K562 (cell line): ENCODE measurements at regions not wholly inside any gene's neighbourhood (a gene's known extent, or its start where the extent isn't known, plus 50 kb on each side); places are given as distances from the start of the nearest gene placed in this dataset.

ENCODE experiments used
- ATAC-seq: fragments of 200-7000 bp; cut with Tn5 transposase; 3 replicates; pipeline ENCODE4 v1.9.1; 2020; ENCODE audit warnings: moderate library complexity
- BruUV-seq: library from RNA; stranded (reverse); fragments of 400-500 nt; replicated peaks from 2 replicates; lab custom pipeline; 2021; lab: Mats Ljungman, UMichigan
- CTCF ChIA-PET: fragments of 300-600 bp; formaldehyde crosslinking; extraction: SDS; loops from one replicate; lab custom pipeline; 2021; ENCODE audit warnings: low intra/inter-chr PET ratio; lab: Yijun Ruan, JAX
- POLR2A ChIA-PET: fragments of 300-600, 350-650 bp; sonication (Branson Sonifier 250); formaldehyde crosslinking; extraction: SDS; loops from one replicate; lab custom pipeline; 2021; ENCODE audit warnings: antibody characterized with exemption, inconsistent platforms; lab: Yijun Ruan, JAX
- DNase-seq, 4 experiments: peaks; one replicate each; pipeline versions ENCODE4 v3.0.0 to v3.0.0-alpha.2; 2011 to 2018; ENCODE audit warnings: low spot score in 3 of 4, mixed read lengths in 3 of 4; ENCODE audit errors: extremely low read depth in 1 of 4
- FAIRE-seq: peaks from 2 replicates; lab custom pipeline; 2011; peaks lifted over from hg19 to GRCh38; lab: Jason Lieb, UNC
- H2AFZ ChIP-seq: 2 replicates; pipeline ENCODE4 v1.6.0; 2011; ENCODE audit warnings: low read depth, low read length, control low read depth, inconsistent platforms
- H3K27ac ChIP-seq: fragments of 200-600 bp; 3 replicates; pipeline ENCODE4 v1.8.0; 2011; ENCODE audit warnings: low read depth, mild to moderate bottlenecking, control low read depth, inconsistent platforms, low read length, moderate library complexity, mixed read lengths; ENCODE audit errors: extremely low read depth
- H3K27me3 ChIP-seq, 2 experiments: fragments of 300-600 bp in 1 of 2; 2 replicates in 1 of 2; 3 replicates in 1 of 2; pipeline versions ENCODE4 v1.6.0 to v1.8.0; 2011; ENCODE audit warnings: inconsistent platforms in 2 of 2, low read length in 2 of 2, mild to moderate bottlenecking in 1 of 2, mixed read lengths in 1 of 2, moderate library complexity in 1 of 2; ENCODE audit not compliant: control insufficient read depth in 2 of 2, insufficient read depth in 2 of 2
- H3K36me3 ChIP-seq: fragments of 300-600 bp; 3 replicates; pipeline ENCODE4 v1.8.0; 2011; ENCODE audit warnings: mild to moderate bottlenecking, low read length, inconsistent platforms; ENCODE audit not compliant: control insufficient read depth, insufficient read depth
- H3K4me1 ChIP-seq, 2 experiments: fragments of 200-600 bp in 1 of 2; replicated peaks in 1 of 2; 2 replicates in 1 of 2; 3 replicates in 1 of 2; pipeline versions ENCODE4 v1.5.1 to v1.8.0; 2011; ENCODE audit warnings: inconsistent platforms in 2 of 2, low read length in 2 of 2, mild to moderate bottlenecking in 1 of 2, mixed read lengths in 1 of 2, moderate library complexity in 1 of 2; ENCODE audit not compliant: control insufficient read depth in 2 of 2, insufficient read depth in 2 of 2
- H3K4me2 ChIP-seq: 2 replicates; pipeline ENCODE4 v1.6.1; 2011; ENCODE audit warnings: low read length, control low read depth, inconsistent platforms, mixed read lengths; ENCODE audit not compliant: insufficient read depth
- H3K4me3 ChIP-seq: fragments of 200-600 bp; sonication (generic), shearing (Covaris generic); 2 replicates; pipeline ENCODE4 v1.5.1; 2016; ENCODE audit warnings: control low read depth, inconsistent platforms
- H3K79me2 ChIP-seq: fragments of 200-600 bp; 3 replicates; pipeline ENCODE4 v1.8.0; 2011; ENCODE audit warnings: low read length, inconsistent platforms; ENCODE audit not compliant: control insufficient read depth, insufficient read depth
- H3K9ac ChIP-seq, 2 experiments: 2 replicates each; pipeline versions ENCODE4 v1.6.0 to v1.6.1; 2011; ENCODE audit warnings: low read depth in 2 of 2, low read length in 2 of 2, control low read depth in 1 of 2, inconsistent platforms in 1 of 2, mild to moderate bottlenecking in 1 of 2, mixed read lengths in 1 of 2; ENCODE audit not compliant: insufficient read depth in 1 of 2
- H3K9me1 ChIP-seq: one replicate; pipeline ENCODE4 v1.6.0; 2011; ENCODE audit warnings: inconsistent platforms, mild to moderate bottlenecking, low read length, moderate library complexity; ENCODE audit not compliant: control insufficient read depth, insufficient read depth
- H3K9me3 ChIP-seq: replicated peaks from 2 replicates; pipeline ENCODE4 v1.5.1; 2011; ENCODE audit warnings: low read depth, low read length, inconsistent platforms; ENCODE audit not compliant: control insufficient read depth, insufficient read depth
- H4K20me1 ChIP-seq: replicated peaks from 2 replicates; pipeline ENCODE4 v1.6.1; 2011; ENCODE audit warnings: low read length, inconsistent platforms, mixed read lengths; ENCODE audit not compliant: control insufficient read depth, insufficient read depth
- ARID3A ChIP-seq: IDR thresholded peaks from 2 replicates; pipeline ENCODE4 v1.6.1; 2012; ENCODE audit warnings: low read depth, low read length, improper control_type of control experiment, borderline replicate concordance
- HDGF ChIP-seq: fragments of 450-650 bp; IDR thresholded peaks from 2 replicates; pipeline ENCODE4 v1.6.1; 2016
- LCOR ChIP-seq: sonication (generic); formaldehyde crosslinking; IDR thresholded peaks from 2 replicates; pipeline ENCODE4 v1.8.0; 2022; ENCODE audit warnings: mild to moderate bottlenecking, missing genetic modification reagents
- NEUROD1 ChIP-seq: fragments of 150-350 bp; IDR thresholded peaks from 2 replicates; pipeline ENCODE4 v1.6.1; 2014; ENCODE audit warnings: borderline replicate concordance, low read length, low read depth; ENCODE audit not compliant: partially characterized antibody
- RAD21 ChIP-seq, 2 experiments: fragments of 250-450 bp in 1 of 2; fragments of 450-650 bp in 1 of 2; sonication (Bioruptor Pico) in 1 of 2; formaldehyde crosslinking in 1 of 2; IDR thresholded peaks in 1 of 2; conservative IDR thresholded peaks in 1 of 2; 2 replicates each; pipeline versions ENCODE4 v1.4.0 to v1.8.0; 2020 to 2022; ENCODE audit warnings: mild to moderate bottlenecking in 2 of 2, moderate library complexity in 1 of 2
- ZNF263 ChIP-seq: sonication (generic); formaldehyde crosslinking; IDR thresholded peaks from 2 replicates; pipeline ENCODE4 v1.8.0; 2022; ENCODE audit warnings: mild to moderate bottlenecking, missing genetic modification reagents, borderline replicate concordance
- ZNF431 ChIP-seq: sonication (generic); formaldehyde crosslinking; IDR thresholded peaks from 2 replicates; pipeline ENCODE4 v1.8.0; 2022; ENCODE audit warnings: mild to moderate bottlenecking, missing genetic modification reagents
- ZSCAN32 ChIP-seq: fragments of 450-650 bp; formaldehyde crosslinking; IDR thresholded peaks from 2 replicates; pipeline ENCODE4 v1.4.0; 2020; ENCODE audit warnings: mild to moderate bottlenecking, moderate library complexity
- WGBS: fragments of 100-300 bp; shearing (Covaris generic); methylation state at CpG from one replicate; pipeline ENCODE4 v1.1.6; 2016; ENCODE audit warnings: low coverage, mixed read lengths; ENCODE audit not compliant: insufficient coverage; ENCODE audit errors: missing lambda C conversion rate; 5-methylcytosine and 5-hydroxymethylcytosine counted together
- in situ Hi-C: fragments of 300-500 bp; cut with MboI; formaldehyde crosslinking; loops from 4 replicates; pipeline ENCODE4 v1.15.0; 2018; ENCODE audit warnings: inconsistent platforms, mixed read lengths
- intact Hi-C: fragments of 100-400 bp; cut with micrococcal nuclease; formaldehyde crosslinking; loops from 2 replicates; pipeline ENCODE4 v1.14.2; 2022
- TF ChIP-seq, protein P1 (sequence below): fragments of 450-650 bp; formaldehyde crosslinking; IDR thresholded peaks from 2 replicates; pipeline ENCODE4 v1.4.0; 2020; ENCODE audit warnings: mild to moderate bottlenecking, mixed read lengths

DNA sequence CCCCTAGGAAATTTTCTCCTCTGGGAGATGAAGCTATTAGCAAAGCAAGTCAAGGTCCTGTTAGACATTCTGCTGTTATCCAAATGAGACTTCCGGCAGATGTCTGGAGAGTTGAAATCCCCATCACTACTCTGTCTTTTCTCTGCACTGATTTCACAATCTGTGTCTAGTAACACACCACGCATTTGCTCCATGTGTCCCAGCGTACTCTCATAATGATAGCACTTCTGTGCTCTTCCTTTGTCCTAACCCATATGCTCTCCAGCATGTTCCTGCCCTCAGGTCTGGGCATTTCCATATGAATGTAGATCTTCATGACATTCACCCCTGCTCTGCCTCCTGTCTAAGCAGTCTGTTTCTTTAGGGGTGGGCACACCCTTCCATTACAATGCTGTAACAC, 1949.0 kb upstream of the WWC1 start:
- no peaks in the 10 kb centered on the region for H3K9me1 ChIP-seq
- BruUV-seq: no TSS peak
- no peak for ATAC-seq
- intact Hi-C loops: no loop called here
- no peak overlapping the region for H3K9ac ChIP-seq
- no peak overlapping the region for H3K4me3 ChIP-seq
- TF ChIP-seq ZNF263 (no peak), ZSCAN32 (CRISPR knock-in tag) (no peak), HDGF (no peak)
- H3K9me3 ChIP-seq: no peaks in the 10 kb centered on the region
- in situ Hi-C loops: no loop called here
- H3K27me3 ChIP-seq: no peaks in the 10 kb centered on the region
- ChIA-PET CTCF (no interaction called here), POLR2A (no interaction called here)
- no peaks in the 10 kb centered on the region for H3K36me3 ChIP-seq
- DNase-seq: no peak
- H3K27ac ChIP-seq: no peak overlapping the region
- no peak overlapping the region for H2AFZ ChIP-seq
- no peaks in the 10 kb centered on the region for H3K4me1 ChIP-seq
- FAIRE-seq: no peak
- H3K4me2 ChIP-seq: no peak overlapping the region
- H4K20me1 ChIP-seq: no peaks in the 10 kb centered on the region
- no peaks in the 10 kb centered on the region for H3K79me2 ChIP-seq
- 0% methylated on average over 3 of the region's 3 CpGs for WGBS

DNA sequence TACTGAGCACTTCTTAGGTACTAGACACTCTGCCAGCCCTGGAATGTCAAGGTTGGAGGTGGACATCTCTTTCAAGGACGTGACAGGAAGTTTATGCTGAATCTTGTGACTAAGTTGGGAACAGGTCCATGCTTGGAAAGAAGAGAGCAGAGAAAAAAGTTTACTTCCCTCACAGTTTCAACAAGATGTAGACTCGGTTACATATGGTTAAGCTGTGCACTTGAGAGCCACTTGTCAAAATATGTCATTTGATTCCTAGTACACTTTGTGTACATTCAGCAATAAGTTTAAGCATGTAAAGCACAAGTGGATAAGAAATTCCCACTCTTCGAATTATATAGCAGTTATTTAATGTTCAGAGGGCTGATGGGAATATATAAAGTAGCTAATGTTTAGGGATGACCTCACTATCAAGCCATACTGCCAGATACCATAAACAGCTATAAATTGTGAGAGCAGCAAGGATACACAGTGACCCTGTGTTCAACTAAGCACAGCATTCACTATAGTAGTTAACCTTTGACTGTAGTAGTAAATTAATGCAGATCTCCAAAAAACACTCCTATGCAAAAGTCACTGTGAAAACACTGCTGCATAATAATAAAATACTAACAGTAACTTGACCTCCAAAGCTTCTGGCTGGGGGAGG, 1944.6 kb upstream of the WWC1 start:
- TF ChIP-seq RAD21 (CRISPR knock-in tag; conservative IDR thresholded peaks at IDR 0.05 in 1 of 2, IDR thresholded peaks at IDR 0.05 in 1 of 2) (no peak), NEUROD1 (no peak), ARID3A (no peak), ZNF431 (no peak), LCOR (CRISPR knock-in tag) (no peak)
- TF ChIP-seq, protein P1, sequence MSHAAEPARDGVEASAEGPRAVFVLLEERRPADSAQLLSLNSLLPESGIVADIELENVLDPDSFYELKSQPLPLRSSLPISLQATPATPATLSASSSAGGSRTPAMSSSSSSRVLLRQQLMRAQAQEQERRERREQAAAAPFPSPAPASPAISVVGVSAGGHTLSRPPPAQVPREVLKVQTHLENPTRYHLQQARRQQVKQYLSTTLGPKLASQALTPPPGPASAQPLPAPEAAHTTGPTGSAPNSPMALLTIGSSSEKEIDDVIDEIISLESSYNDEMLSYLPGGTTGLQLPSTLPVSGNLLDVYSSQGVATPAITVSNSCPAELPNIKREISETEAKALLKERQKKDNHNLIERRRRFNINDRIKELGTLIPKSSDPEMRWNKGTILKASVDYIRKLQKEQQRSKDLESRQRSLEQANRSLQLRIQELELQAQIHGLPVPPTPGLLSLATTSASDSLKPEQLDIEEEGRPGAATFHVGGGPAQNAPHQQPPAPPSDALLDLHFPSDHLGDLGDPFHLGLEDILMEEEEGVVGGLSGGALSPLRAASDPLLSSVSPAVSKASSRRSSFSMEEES (CRISPR knock-in tag): no peak
- H3K9ac ChIP-seq: no peak overlapping the region
- H3K9me1 ChIP-seq: no peaks in the 10 kb centered on the region
- ChIA-PET POLR2A (no interaction called here), CTCF (no interaction called here)
- no peak for ATAC-seq
- no peaks in the 10 kb centered on the region; the same call in 1 of the 2 replicates for H3K9me3 ChIP-seq
- H3K4me2 ChIP-seq: no peak overlapping the region
- FAIRE-seq: no peak
- H3K4me3 ChIP-seq: no peak overlapping the region
- H3K79me2 ChIP-seq: no peaks in the 10 kb centered on the region
- BruUV-seq: no TSS peak
- no peaks in the 10 kb centered on the region for H3K27me3 ChIP-seq
- 2% methylated on average over 3 of the region's 3 CpGs for WGBS
- in situ Hi-C loops: no loop called here
- no peak overlapping the region for H3K27ac ChIP-seq
- H3K4me1 ChIP-seq: no peaks in the 10 kb centered on the region
- H4K20me1 ChIP-seq: no peaks in the 10 kb centered on the region
- no peak for DNase-seq
- no peaks in the 10 kb centered on the region for H3K36me3 ChIP-seq
- intact Hi-C loops: no loop called here
- no peak overlapping the region for H2AFZ ChIP-seq
